Fibroblast of upper back skin (primary cell): ENCODE measurements at regions not wholly inside any gene's neighbourhood (a gene's known extent, or its start where the extent isn't known, plus 50 kb on each side); places are given as distances from the start of the nearest gene placed in this dataset.

Experiments
- DNase-seq: peaks from one replicate; pipeline ENCODE4 v3.0.0-alpha.2; 2013

- DNase-seq, result no peak
These were observed 1481.5 kb downstream of the EFNA5 start for GRCh38 chr5:106189121-106189809.

- DNase-seq, result no peak
These were observed 1485.1 kb downstream of the EFNA5 start for GRCh38 chr5:106185661-106186081.

- no peak for DNase-seq
These were observed 1495.8 kb downstream of the EFNA5 start for GRCh38 chr5:106174903-106175302.

GRCh38 chr5:106172681-106173532 is 1497.8 kb downstream of the EFNA5 start:
- DNase-seq, result no peak

GRCh38 chr5:106171708-106172107 is 1499.0 kb downstream of the EFNA5 start:
- peak; percentile 64 for DNase-seq

DNA sequence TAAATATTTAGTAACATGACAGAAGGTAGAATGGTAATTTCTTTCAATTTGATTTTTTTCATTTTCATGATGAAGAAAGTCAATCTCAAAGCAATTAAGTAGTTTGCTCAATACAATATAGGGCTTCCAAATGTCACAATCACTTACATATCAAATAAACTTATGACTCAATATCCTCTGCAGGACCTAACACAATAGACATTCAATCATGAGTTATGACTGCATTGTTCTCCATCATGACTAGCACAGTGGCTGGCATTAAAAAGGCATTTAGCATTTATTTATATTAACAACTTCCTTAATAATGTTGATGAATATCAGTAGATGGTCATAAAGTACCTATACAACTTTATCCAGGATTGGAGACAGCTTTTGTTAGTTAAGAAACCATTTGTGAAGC is 1499.6 kb downstream of the EFNA5 start:
- DNase-seq, result no peak

DNA sequence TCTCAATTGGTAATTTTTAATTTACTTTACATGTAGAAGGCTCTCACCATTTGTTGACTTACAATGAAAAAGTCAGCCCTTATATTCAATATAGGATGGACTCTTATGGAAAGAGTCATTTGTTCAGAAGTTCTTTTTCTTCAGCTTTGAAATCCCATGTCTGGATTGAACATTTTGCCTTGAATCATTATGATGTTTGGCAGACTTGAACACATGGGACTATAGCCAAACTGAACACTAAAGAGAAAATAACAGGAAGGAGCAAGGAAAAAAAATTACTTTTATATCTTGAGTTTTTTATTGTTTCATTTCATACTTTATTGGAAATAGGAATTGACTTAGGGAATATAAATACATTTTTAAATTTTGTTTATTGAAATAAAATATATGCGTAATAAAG is 1503.0 kb downstream of the EFNA5 start:
- DNase-seq, result peak; percentile 23

GRCh38 chr5:106163233-106163632 is 1507.5 kb downstream of the EFNA5 start:
- no peak for DNase-seq

DNA sequence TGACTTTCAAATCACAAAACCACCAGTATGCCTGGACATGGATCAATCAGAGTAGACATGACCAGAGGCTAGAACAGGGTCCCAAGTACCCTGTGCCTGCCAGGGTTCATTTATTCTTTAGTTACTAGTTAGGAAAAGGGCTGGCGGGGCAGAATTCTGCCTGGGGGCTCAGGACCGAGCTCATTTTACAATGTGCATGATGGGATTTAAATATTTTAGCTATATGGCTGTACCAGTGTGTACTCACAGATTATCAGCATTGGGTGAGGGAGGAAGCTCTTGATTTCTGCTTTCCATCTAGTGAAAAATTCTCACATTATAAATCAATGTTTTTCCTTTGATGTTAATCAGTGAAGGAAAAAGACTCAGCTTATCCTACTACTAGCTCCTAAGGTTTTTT is 1511.1 kb downstream of the EFNA5 start:
- no peak for DNase-seq

DNA sequence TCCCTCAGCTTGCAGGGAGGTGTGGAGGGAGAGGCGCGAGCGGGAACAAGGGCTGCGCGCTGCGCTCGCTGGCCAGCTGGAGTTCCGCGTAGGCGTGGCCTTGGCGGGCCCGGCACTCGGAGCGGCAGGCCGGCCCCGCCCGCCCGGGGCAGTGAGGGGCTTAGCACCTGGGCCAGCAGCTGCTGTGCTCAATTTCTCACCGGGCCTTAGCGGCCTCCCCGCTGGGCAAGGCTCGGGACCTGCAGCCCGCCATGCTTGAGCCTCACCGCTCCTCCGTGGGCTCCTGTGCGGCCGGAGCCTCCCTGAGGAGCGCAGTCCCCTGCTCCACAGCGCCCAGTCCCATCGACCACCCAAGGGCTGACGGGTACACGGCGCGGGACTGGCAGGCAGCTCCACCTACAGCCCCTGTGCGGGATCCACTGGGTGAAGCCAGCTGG is 1516.4 kb downstream of the EFNA5 start:
- no peak for DNase-seq

DNA sequence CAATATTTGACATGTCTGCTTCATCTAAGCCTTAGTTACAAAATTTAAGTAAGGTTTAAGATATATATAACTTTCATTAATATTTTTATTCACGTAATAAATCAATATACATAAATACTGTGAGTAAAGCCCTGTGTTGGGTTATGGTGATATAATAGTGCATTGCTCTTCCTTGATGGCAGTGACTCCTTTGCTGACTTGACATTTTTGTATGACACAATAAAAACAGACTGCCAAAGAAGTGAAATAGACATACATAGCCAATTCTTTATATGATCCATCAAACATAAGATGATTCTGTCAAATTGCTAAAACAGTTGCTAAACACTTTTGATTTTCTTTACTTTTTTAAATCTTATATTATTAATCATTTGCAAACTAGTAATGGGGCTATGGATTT is 1518.2 kb downstream of the EFNA5 start:
- DNase-seq, result no peak

DNA sequence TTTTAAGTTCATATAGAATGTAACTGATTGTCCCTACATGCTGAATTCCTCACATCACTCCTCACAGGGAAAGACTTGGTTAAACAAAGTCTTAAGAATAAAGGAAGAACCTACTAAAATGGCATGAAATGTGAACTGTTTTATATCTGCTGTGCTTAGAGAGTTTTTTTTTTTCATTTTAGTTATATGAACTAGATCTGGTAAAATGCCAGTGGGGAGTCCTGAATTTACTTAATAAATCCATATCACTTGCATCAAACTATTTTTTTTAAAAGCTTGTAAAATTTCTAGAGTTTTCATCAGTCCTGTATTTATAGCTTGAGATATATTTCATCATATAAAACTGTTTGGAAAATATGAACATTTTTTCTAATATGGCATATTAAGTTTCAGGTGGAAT is 1528.6 kb downstream of the EFNA5 start:
- peak; percentile 6 for DNase-seq

DNA sequence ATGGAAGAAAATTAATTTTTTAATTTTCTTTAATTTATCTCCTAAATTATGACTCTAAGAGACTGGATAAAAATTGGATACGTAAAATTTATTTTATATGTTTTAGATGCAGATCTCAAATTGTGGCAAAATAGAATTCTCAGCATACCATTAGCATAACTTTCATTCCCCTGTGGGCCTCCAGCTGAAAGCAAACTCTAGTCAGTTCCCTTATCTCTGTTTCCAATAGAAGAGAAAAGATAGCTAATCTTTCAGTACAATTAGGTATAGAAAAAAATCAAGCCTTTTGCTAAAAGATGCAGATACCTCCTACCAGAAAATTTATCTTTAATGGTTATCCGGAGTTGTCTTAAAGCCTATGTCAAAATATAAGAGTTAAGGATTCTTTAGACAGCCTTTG is 1530.6 kb downstream of the EFNA5 start:
- DNase-seq, result peak; percentile 38

DNA sequence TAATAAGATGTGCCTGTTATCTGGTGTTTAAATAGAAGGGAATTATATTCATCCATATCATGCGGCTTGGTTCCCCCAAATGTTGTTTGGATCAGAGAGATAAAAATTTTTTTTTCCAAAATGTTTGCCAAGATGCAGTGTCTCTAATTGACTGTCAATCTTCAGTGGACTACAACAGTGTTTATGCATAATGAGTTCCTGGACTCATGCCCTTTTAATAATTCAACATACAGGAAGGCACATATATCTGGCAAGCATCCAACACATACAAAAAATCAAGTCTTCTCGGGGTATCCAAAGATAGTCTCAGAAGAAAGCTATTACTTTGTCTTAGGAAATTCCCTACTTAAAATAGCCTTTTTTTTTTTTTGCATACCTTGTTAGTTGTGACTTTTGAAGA is 1534.7 kb downstream of the EFNA5 start:
- DNase-seq, result no peak

GRCh38 chr5:106135473-106135872 is 1535.3 kb downstream of the EFNA5 start:
- no peak for DNase-seq

DNA sequence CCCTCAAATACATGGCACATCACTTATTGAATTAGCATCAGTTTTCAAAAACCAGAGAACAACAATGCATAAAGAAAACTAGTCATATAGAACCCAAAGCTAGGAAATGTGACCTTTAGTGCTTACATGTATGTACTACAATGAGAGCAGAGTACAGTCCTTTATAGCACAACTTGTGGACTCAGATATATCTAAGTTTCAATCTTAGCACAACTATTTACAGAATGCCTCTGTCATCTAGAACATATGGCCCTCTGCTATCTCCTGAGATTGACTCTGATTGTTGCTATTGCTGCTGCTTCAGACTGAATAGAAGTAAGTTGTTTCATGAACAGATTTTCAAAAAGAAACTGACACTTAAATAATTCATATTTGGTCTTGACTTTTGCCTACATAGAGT is 1536.2 kb downstream of the EFNA5 start:
- no peak for DNase-seq

DNA sequence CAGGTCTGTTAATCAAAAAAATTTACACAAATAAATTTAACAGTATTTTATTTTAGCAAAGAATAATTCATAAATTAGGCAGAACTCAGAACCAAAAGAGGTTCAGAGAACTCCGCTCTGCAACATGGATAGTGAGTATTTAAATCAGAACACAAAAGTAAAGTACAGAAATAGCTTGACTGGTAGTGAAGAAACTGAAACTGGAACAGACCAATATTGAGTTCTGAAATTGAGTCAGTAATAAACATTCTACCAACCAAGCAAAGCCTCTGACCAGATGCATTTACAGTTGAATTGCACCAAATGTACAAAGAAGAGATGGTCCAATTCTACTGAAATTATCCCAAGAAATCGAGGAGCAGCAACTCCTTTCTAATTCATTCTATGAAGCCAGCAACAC is 1542.8 kb downstream of the EFNA5 start:
- no peak for DNase-seq

DNA sequence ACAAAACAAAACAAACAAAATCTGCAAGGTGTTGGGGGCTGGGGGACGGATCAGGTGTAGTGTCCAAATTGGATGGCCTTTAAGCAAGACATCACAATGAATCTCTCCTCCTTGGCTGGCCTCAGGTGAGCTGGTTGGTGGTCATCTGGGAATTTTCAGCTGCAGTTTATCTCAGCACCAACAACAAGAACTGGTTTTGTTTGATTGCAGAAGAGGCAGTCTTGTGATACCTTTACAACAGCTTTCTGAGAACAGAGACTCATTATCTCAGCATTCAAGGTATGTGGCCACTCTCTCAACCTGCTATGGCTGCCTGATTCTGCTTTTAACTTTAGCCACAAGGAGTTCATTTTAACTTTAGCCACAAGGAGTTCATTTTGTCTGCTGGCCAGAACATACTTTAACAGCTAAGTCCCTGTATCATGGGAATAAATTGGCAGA is 1543.4 kb downstream of the EFNA5 start:
- peak; percentile 14 for DNase-seq

DNA sequence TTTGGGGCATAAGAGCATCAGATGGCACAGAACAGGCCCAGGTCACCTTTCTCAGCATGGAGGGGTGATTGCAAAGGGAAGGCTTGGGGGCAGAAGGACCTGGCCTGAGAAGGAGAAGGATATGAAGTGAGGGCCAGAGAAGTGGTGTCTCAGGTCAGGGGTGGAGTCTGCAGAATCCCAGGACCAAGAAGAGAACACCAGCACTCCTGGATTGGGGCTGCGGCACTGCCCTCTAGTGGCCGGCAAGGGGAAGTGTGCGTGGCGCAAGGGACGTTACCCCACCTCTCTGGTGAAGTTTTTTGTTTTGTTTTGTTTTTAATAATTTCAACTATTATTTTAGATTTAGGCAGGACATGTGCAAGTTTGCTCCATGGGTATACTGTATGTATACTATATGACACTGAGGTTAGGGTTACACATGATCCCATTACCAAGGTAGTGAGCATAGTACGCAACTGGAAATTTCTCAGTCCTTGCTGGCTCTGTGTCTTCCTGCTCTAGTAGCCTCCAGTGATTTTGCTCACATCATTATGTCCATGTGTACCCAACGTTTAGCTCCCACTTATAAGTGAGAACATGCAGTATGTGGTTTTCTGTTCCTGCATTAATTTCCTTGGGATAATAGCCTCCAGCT is 1548.6 kb downstream of the EFNA5 start:
- DNase-seq, result peak; percentile 14

GRCh38 chr5:106116682-106117081 is 1554.1 kb downstream of the EFNA5 start:
- DNase-seq, result peak; percentile 12

GRCh38 chr5:106113922-106114321 is 1556.8 kb downstream of the EFNA5 start:
- DNase-seq, result no peak

- no peak for DNase-seq
These were observed 1564.4 kb downstream of the EFNA5 start for GRCh38 chr5:106106384-106106783.

GRCh38 chr5:106097340-106097739 is 1573.4 kb downstream of the EFNA5 start:
- DNase-seq, result peak; percentile 35

DNA sequence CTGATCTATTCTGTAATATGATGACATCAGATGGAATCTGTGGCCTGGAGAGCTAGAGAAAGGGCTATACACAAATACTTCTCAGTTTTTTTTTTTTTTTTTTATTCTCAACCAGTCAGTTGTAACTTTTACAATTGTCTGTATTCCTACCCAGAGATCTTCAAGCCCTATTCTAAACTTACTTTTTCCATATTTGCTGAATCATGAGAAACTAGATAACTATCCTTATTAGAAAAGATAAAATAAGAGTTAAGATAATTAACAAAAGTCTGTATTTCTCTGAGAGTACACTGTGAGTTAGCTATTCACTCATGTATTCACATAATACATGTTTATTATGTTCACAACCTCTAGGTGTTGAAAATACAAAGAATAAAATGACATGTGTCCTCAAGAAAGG is 1575.9 kb downstream of the EFNA5 start:
- no peak for DNase-seq
